ENCODE measurements at regions not wholly inside any gene's neighbourhood (a gene's known extent, or its start where the extent isn't known, plus 50 kb on each side); places are given as distances from the start of the nearest gene placed in this dataset.
A peak's percentile ranks its signal among the peaks of the same experiment; 100 is the strongest.

DNA sequence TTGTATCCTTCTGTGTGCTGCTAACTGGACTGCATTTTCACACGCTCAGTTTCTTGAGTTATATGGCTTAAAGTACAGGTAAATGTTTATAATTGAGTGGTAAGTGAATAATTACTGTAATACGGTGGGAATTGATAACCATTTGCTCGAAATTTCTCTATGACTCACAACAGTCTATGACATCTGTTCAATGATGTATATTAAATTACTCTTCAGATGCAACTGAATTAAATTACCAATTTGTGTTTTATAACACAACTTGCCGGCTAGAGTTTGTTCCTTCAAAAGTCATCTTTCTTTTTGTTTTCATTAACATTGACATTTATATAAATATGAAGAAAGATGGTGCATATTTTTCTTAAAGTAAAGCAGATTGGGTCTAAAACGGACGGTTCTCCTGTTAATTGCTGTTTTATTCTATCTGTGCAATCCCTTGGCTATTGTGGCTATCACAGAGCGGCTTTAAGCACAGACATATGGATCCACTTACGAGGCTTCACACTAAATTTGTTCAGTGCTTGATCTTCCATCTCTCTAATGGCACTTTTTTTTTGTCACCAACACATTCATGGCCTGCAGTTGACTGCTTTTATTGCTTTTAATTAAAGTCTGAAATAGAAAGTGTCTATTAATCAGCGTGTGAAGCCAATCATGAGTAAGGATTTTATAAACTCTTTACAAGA lies 1291.6 kb upstream of the SLC10A2 start:
- TF ChIP-seq, protein P1, sequence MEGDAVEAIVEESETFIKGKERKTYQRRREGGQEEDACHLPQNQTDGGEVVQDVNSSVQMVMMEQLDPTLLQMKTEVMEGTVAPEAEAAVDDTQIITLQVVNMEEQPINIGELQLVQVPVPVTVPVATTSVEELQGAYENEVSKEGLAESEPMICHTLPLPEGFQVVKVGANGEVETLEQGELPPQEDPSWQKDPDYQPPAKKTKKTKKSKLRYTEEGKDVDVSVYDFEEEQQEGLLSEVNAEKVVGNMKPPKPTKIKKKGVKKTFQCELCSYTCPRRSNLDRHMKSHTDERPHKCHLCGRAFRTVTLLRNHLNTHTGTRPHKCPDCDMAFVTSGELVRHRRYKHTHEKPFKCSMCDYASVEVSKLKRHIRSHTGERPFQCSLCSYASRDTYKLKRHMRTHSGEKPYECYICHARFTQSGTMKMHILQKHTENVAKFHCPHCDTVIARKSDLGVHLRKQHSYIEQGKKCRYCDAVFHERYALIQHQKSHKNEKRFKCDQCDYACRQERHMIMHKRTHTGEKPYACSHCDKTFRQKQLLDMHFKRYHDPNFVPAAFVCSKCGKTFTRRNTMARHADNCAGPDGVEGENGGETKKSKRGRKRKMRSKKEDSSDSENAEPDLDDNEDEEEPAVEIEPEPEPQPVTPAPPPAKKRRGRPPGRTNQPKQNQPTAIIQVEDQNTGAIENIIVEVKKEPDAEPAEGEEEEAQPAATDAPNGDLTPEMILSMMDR (IDR thresholded peaks at IDR 0.05; ENCODE audit: low read depth, low read length) = no peak
- DNase-seq (ENCODE audit: low read depth in 2 of 2) = no peak
- H3K4me3 ChIP-seq (replicated peaks in 1 of 2; ENCODE audit: low read depth in 2 of 2, low read length in 2 of 2) = no peak overlapping the region

DNA sequence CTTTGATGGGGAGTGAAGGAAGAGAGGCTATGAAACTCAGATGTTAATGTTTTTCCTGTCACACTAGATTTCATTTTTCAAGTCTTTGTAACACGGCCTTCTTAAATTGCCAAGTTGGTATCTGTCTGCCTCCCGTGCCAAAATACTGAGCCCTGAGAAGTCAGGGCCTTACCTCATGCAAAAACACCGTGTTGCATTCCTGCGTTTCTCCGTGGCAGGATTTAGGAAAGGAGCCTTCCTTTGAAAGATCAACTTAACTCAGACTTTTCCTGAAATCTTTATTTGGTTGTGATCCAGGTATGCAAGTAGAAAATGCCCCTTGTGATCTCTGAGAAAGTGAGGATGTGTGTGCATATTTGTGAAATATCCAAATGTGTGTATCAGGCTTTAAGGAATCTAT lies 1291.0 kb upstream of the SLC10A2 start:
- H3K4me3 ChIP-seq (replicated peaks in 1 of 2; ENCODE audit: low read depth in 2 of 2, low read length in 2 of 2) = no peak overlapping the region
- peak; percentile 9 to 29 for DNase-seq (ENCODE audit: low read depth in 2 of 2)
- TF ChIP-seq, protein P1 (IDR thresholded peaks at IDR 0.05; ENCODE audit: low read depth, low read length) = no peak

DNA sequence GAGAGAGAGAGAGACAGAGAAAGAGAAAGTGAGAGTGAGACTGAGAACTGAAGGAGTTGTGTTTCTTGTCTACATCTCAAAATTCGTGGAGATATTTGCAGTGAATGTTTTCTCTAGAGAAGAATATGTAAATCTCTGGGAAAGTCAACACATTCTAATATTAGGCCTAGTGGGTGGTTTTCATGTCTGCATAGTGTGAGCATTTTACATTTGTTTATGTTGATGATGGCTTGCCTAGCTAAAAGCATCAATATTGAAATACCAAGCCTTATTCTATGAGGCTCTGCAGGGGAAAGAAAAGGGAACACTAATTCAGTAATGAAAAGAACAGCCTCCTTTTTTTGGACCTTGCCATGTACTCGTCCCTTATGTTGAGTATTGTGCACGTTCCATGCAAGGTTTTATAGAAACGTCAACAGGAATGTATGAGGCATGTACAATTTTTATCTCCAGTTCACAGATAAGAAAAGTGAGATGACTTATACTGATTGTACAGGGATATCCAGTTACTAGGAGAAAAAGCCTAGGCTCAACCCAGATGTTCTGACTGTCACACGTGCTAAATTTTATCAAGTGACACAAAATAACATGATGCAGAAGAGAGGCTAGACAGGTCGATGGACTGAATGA lies 1288.9 kb upstream of the SLC10A2 start:
- no peak overlapping the region for H3K4me3 ChIP-seq (replicated peaks in 1 of 2; ENCODE audit: low read depth in 2 of 2, low read length in 2 of 2)
- no peak for DNase-seq (ENCODE audit: low read depth in 2 of 2)
- TF ChIP-seq, protein P1 (IDR thresholded peaks at IDR 0.05; ENCODE audit: low read depth, low read length) = no peak

DNA sequence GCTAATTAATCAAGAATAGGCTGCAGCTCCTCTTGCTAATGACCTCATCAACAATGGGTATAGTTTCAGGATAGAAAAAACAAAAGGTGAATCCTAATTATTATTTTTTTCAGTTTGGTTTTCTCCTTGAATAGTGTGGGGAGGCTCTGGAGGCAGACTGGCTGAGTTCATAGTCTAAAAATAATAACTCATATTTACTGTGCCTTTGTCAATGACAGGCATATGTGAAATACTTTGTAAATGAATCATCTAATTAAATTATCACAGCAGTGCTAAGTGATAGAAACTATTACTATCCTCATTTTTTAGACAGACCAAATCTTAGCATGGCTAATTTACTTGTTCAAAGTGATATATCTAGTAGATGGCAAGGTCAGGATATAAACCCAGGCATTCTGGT lies 1261.0 kb upstream of the SLC10A2 start:
- TF ChIP-seq, protein P1 (IDR thresholded peaks at IDR 0.05; ENCODE audit: low read depth, low read length) = no peak
- peak in 1 of 2 donors; percentile 2 for DNase-seq (ENCODE audit: low read depth in 2 of 2)

DNA sequence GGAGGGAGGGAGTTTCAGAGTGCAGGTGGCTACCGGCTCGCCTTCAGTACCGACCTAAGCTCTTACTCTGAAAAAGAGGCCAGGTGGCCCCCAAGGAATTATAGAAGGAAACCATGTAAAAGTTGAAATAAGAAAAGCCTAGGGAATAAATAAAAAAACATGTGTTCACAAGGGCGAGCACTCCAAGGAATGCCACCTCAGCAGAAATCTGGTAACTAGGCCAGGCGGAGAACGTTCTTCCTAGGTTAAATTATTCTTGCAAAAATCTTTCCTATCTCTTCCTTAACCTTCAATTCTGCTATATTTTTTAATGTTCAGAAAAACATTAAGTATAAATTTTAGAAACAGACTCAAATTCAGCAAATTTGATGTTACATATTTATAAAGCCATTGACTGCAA lies 1260.3 kb upstream of the SLC10A2 start:
- DNase-seq (ENCODE audit: low read depth in 2 of 2) = no peak
- no peak overlapping the region for H3K4me3 ChIP-seq (replicated peaks in 1 of 2; ENCODE audit: low read depth in 2 of 2, low read length in 2 of 2)
- TF ChIP-seq, protein P1 (IDR thresholded peaks at IDR 0.05; ENCODE audit: low read depth, low read length) = no peak

More for the DNA sequence above, 1261.0 kb upstream of the SLC10A2 start:
- H3K4me3 ChIP-seq (replicated peaks in 1 of 2; ENCODE audit: low read depth in 2 of 2, low read length in 2 of 2) = no peak overlapping the region

DNA sequence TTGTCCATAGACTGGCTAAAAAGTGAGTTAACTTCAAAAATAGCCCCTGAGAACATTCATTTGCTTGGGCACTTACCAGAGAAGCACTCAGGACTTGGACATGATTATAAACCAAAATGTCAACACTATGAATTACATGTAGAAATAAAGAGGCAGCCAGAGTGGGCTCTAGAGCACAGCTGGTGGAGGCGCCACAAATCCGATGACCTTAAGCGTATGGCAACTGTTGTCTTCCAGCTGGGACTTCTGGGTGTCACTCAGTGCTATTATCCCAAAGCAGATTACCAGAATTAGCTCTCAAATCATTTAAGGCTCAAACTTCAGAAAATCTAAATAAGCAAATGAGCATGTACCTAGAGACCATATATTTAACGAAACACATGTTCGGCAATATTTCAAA lies 1255.5 kb upstream of the SLC10A2 start:
- DNase-seq (ENCODE audit: low read depth in 2 of 2) = no peak
- TF ChIP-seq, protein P1 (IDR thresholded peaks at IDR 0.05; ENCODE audit: low read depth, low read length) = no peak
- H3K4me3 ChIP-seq (replicated peaks in 1 of 2; ENCODE audit: low read depth in 2 of 2, low read length in 2 of 2) = no peak overlapping the region
